ENCODE measurements at regions not wholly inside any gene's neighbourhood (a gene's known extent, or its start where the extent isn't known, plus 50 kb on each side); places are given as distances from the start of the nearest gene placed in this dataset.
A peak's percentile ranks its signal among the peaks of the same experiment; 100 is the strongest.

- H3K27ac ChIP-seq: no peak overlapping the region
- TF ChIP-seq POLR2A (IDR thresholded peaks at IDR 0.05): no peak
- TF ChIP-seq POLR2AphosphoS5 (IDR thresholded peaks at IDR 0.05): no peak
- TF ChIP-seq CTCF (IDR thresholded peaks at IDR 0.05): peak; percentile 6 to 29
- no peak for DNase-seq (ENCODE audit: low spot score in 2 of 2)
- H3K4me1 ChIP-seq: peaks cover 15% of the 10 kb centered on the region
- peaks cover 18% of the 10 kb centered on the region for H3K27me3 ChIP-seq
- H3K4me3 ChIP-seq: peak overlapping the region; percentile 17
- H3K36me3 ChIP-seq: no peaks in the 10 kb centered on the region
- 18% methylated on average over 11 of the region's 42 CpGs for WGBS
- H3K9me3 ChIP-seq: no peaks in the 10 kb centered on the region
Observed at GRCh38 chr6:41442800-41443501, 103.2 kb upstream of the FOXP4 start.

GRCh38 chr6:41443616-41444525, 102.3 kb upstream of the FOXP4 start:
- peaks cover 18% of the 10 kb centered on the region for H3K27me3 ChIP-seq
- TF ChIP-seq EP300 (IDR thresholded peaks at IDR 0.05): no peak
- no peak for TF ChIP-seq CTCF (IDR thresholded peaks at IDR 0.05)
- H3K4me1 ChIP-seq: peaks cover 15% of the 10 kb centered on the region
- H3K9me3 ChIP-seq: no peaks in the 10 kb centered on the region
- H3K36me3 ChIP-seq: no peaks in the 10 kb centered on the region
- H3K4me3 ChIP-seq: peak overlapping the region; percentile 17
- no peak overlapping the region for H3K27ac ChIP-seq
- DNase-seq (ENCODE audit: low spot score in 2 of 2): no peak
- WGBS: 53% methylated on average over 15 of the region's 15 CpGs

- H3K9me3 ChIP-seq: no peaks in the 10 kb centered on the region
- DNase-seq (ENCODE audit: low spot score in 2 of 2): no peak
- H3K27me3 ChIP-seq: peaks cover 18% of the 10 kb centered on the region
- H3K4me3 ChIP-seq: no peak overlapping the region
- peaks cover 23% of the 10 kb centered on the region for H3K4me1 ChIP-seq
- H3K27ac ChIP-seq: no peak overlapping the region
- H3K36me3 ChIP-seq: no peaks in the 10 kb centered on the region
- no peak for TF ChIP-seq EP300 (IDR thresholded peaks at IDR 0.05)
- no peak for TF ChIP-seq POLR2A (IDR thresholded peaks at IDR 0.05)
- TF ChIP-seq POLR2AphosphoS5 (IDR thresholded peaks at IDR 0.05): no peak
- no peak for TF ChIP-seq CTCF (IDR thresholded peaks at IDR 0.05)
- WGBS: 71% methylated on average over 10 of the region's 11 CpGs
Observed at GRCh38 chr6:41445261-41445660, 100.9 kb upstream of the FOXP4 start.

GRCh38 chr6:41446132-41446531, 100.0 kb upstream of the FOXP4 start:
- Histone ChIP-seq H3K27ac (no peak overlapping the region), H3K4me3 (no peak overlapping the region), H3K9me3 (no peaks in the 10 kb centered on the region), H3K4me1 (peaks cover 25% of the 10 kb centered on the region), H3K36me3 (no peaks in the 10 kb centered on the region), H3K27me3 (peaks cover 18% of the 10 kb centered on the region)
- TF ChIP-seq CTCF (IDR thresholded peaks at IDR 0.05): no peak
- TF ChIP-seq EP300 (IDR thresholded peaks at IDR 0.05): no peak
- no peak for TF ChIP-seq POLR2A (IDR thresholded peaks at IDR 0.05)
- TF ChIP-seq POLR2AphosphoS5 (IDR thresholded peaks at IDR 0.05): no peak
- no peak for DNase-seq (ENCODE audit: low spot score in 2 of 2)
- WGBS: 95% methylated on average over 4 of the region's 4 CpGs

GRCh38 chr6:41446907-41447545, 99.2 kb upstream of the FOXP4 start:
- Histone ChIP-seq H3K27me3 (peaks cover 17% of the 10 kb centered on the region), H3K4me1 (peaks cover 34% of the 10 kb centered on the region), H3K4me3 (no peak overlapping the region), H3K27ac (no peak overlapping the region), H3K36me3 (no peaks in the 10 kb centered on the region), H3K9me3 (no peaks in the 10 kb centered on the region)
- DNase-seq (ENCODE audit: low spot score in 2 of 2): no peak
- TF ChIP-seq CTCF (IDR thresholded peaks at IDR 0.05) (no peak), POLR2A (IDR thresholded peaks at IDR 0.05) (no peak), POLR2AphosphoS5 (IDR thresholded peaks at IDR 0.05) (no peak), EP300 (IDR thresholded peaks at IDR 0.05) (no peak)
- 92% methylated on average over 8 of the region's 8 CpGs for WGBS

All from suprapubic skin (tissue), 4 donors.